A673 (cell line): ENCODE measurements at regions not wholly inside any gene's neighbourhood (a gene's known extent, or its start where the extent isn't known, plus 50 kb on each side); places are given as distances from the start of the nearest gene placed in this dataset.

ENCODE experiments used
- BruUV-seq: library from RNA; stranded (reverse); fragments of 400-500 nt; replicated peaks from 2 replicates; lab custom pipeline; 2021; lab: Mats Ljungman, UMichigan
- CTCF ChIA-PET: fragments of 300-600 bp; sonication (Branson Sonifier 250); formaldehyde crosslinking; loops from one replicate; lab custom pipeline; 2022; ENCODE audit warnings: antibody characterized with exemption; lab: Charles Lee
- POLR2A ChIA-PET: fragments of 300-600 bp; sonication (Branson Sonifier 250); formaldehyde crosslinking; loops from one replicate; lab custom pipeline; 2022; ENCODE audit warnings: antibody characterized with exemption; ENCODE audit not compliant: low non-redundant PET; lab: Charles Lee
- DNase-seq: peaks from one replicate; pipeline ENCODE4 v3.0.0-alpha.2; 2015; ENCODE audit warnings: low spot score
- H3K27ac ChIP-seq: fragments of 200-600 bp; sonication (generic); 2 replicates; pipeline ENCODE4 v1.5.1; 2016; ENCODE audit warnings: mixed run types, low read depth, mild to moderate bottlenecking, mixed read lengths, antibody characterized with exemption, low read length; ENCODE audit not compliant: poor library complexity, severe bottlenecking
- H3K27me3 ChIP-seq: fragments of 200-600 bp; sonication (generic); replicated peaks from 2 replicates; pipeline ENCODE4 v1.6.1; 2017; ENCODE audit warnings: mixed run types, low read depth, mild to moderate bottlenecking, mixed read lengths, antibody characterized with exemption, low read length; ENCODE audit not compliant: insufficient read depth, poor library complexity
- H3K36me3 ChIP-seq: fragments of 200-600 bp; sonication (generic); 2 replicates; pipeline ENCODE4 v1.6.1; 2016; ENCODE audit warnings: mixed run types, mild to moderate bottlenecking, mixed read lengths, antibody characterized with exemption, low read length; ENCODE audit not compliant: insufficient read depth, poor library complexity, severe bottlenecking
- H3K4me1 ChIP-seq: fragments of 200-600 bp; sonication (generic); 2 replicates; pipeline ENCODE4 v1.6.1; 2017; ENCODE audit warnings: mixed run types, mild to moderate bottlenecking, mixed read lengths, antibody characterized with exemption, low read length; ENCODE audit not compliant: insufficient read depth, poor library complexity, severe bottlenecking
- H3K4me3 ChIP-seq: fragments of 200-600 bp; sonication (generic); 2 replicates; pipeline ENCODE4 v1.5.1; 2016; ENCODE audit warnings: low read depth, mixed run types, mild to moderate bottlenecking, mixed read lengths, low read length; ENCODE audit not compliant: poor library complexity, severe bottlenecking
- H3K9me3 ChIP-seq: fragments of 200-600 bp; sonication (generic); 2 replicates; pipeline ENCODE4 v1.6.1; 2016; ENCODE audit warnings: mixed run types, low read depth, mild to moderate bottlenecking, mixed read lengths, antibody characterized with exemption, low read length; ENCODE audit not compliant: poor library complexity, severe bottlenecking
- EZH2 ChIP-seq: fragments of 200-600 bp; sonication (generic); IDR thresholded peaks from 2 replicates; pipeline ENCODE4 v1.6.1; 2017; ENCODE audit warnings: borderline replicate concordance, low read depth, mild to moderate bottlenecking, mixed read lengths, antibody characterized with exemption, low read length; ENCODE audit not compliant: poor library complexity, severe bottlenecking
- intact Hi-C: fragments of 100-400 bp; cut with micrococcal nuclease; formaldehyde crosslinking; loops from one replicate; pipeline ENCODE4 v1.10.0; 2022; ENCODE audit not compliant: unreplicated experiment
- TF ChIP-seq, protein P1 (sequence below): fragments of 300-800, 200-600 bp; sonication (generic); conservative IDR thresholded peaks from 2 replicates; pipeline ENCODE4 v1.5.1; 2017; ENCODE audit warnings: low read depth, mild to moderate bottlenecking, antibody characterized with exemption, low read length, moderate library complexity, mixed read lengths

DNA sequence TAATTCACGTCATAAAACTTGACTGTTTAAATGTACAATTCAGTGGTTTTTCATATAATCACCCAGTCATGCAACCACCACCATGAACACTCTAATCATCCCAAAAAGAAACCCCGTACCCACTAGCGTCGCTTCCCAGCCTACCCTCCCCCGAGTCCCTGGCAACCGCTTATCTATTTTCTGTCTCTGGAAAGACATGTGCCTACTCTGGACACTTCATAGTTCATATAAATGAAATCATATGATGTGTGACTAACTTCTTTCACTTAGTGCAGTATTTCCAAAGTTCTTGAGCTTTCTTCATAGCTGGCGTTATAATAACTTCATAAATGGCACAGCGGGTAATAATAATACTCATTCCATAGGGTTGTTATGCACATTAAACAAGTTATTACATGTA, 215.2 kb downstream of the MYLK4 start:
- no TSS peak for BruUV-seq
- intact Hi-C loops: no loop called here
- H3K27me3 ChIP-seq: no peaks in the 10 kb centered on the region
- no peak overlapping the region for H3K27ac ChIP-seq
- ChIA-PET CTCF (no interaction called here), POLR2A (no interaction called here)
- TF ChIP-seq, protein P1, sequence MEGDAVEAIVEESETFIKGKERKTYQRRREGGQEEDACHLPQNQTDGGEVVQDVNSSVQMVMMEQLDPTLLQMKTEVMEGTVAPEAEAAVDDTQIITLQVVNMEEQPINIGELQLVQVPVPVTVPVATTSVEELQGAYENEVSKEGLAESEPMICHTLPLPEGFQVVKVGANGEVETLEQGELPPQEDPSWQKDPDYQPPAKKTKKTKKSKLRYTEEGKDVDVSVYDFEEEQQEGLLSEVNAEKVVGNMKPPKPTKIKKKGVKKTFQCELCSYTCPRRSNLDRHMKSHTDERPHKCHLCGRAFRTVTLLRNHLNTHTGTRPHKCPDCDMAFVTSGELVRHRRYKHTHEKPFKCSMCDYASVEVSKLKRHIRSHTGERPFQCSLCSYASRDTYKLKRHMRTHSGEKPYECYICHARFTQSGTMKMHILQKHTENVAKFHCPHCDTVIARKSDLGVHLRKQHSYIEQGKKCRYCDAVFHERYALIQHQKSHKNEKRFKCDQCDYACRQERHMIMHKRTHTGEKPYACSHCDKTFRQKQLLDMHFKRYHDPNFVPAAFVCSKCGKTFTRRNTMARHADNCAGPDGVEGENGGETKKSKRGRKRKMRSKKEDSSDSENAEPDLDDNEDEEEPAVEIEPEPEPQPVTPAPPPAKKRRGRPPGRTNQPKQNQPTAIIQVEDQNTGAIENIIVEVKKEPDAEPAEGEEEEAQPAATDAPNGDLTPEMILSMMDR: no peak
- no peak for TF ChIP-seq EZH2
- peaks cover 6% of the 10 kb centered on the region for H3K9me3 ChIP-seq
- no peak for DNase-seq
- H3K36me3 ChIP-seq: no peaks in the 10 kb centered on the region
- peaks cover 20% of the 10 kb centered on the region for H3K4me1 ChIP-seq
- H3K4me3 ChIP-seq: no peak overlapping the region

DNA sequence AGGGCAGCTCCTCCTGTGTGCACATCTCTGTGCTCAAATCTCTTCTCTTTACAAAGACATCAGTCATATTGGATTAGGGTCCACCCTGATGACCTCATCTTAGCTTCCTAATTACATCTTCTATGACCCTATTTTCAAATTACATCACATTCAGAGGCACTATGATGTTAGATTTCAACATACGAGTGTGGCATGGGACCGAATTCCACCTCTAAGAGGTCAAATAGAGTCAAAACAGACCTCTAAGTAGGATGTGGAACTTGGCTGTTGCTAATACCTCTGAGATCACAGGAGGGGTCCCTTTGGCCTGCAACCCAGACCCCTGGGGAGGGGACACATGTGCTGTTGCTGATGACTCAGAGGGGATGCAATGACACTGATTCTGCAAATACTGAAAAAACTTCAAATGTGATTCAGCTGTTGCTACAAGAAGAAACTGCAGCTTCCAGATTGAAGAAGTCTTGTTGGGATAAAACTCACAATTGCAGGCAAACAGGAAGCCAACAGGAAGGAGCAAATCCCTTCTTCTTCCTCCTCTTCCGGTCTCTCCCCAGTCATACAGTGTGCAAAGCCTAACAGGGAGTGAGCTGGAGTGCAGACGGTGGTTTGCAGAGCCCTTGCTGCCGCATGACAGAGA, 216.2 kb downstream of the MYLK4 start:
- peaks cover 6% of the 10 kb centered on the region for H3K9me3 ChIP-seq
- intact Hi-C loops: no loop called here
- peak; percentile 86 for DNase-seq
- H3K27ac ChIP-seq: peak overlapping the region; percentile 75
- H3K27me3 ChIP-seq: no peaks in the 10 kb centered on the region
- BruUV-seq: no TSS peak
- H3K4me3 ChIP-seq: no peak overlapping the region
- H3K36me3 ChIP-seq: no peaks in the 10 kb centered on the region
- ChIA-PET POLR2A (no interaction called here), CTCF (no interaction called here)
- TF ChIP-seq EZH2: no peak
- TF ChIP-seq, protein P1: no peak
- H3K4me1 ChIP-seq: peaks cover 20% of the 10 kb centered on the region

DNA sequence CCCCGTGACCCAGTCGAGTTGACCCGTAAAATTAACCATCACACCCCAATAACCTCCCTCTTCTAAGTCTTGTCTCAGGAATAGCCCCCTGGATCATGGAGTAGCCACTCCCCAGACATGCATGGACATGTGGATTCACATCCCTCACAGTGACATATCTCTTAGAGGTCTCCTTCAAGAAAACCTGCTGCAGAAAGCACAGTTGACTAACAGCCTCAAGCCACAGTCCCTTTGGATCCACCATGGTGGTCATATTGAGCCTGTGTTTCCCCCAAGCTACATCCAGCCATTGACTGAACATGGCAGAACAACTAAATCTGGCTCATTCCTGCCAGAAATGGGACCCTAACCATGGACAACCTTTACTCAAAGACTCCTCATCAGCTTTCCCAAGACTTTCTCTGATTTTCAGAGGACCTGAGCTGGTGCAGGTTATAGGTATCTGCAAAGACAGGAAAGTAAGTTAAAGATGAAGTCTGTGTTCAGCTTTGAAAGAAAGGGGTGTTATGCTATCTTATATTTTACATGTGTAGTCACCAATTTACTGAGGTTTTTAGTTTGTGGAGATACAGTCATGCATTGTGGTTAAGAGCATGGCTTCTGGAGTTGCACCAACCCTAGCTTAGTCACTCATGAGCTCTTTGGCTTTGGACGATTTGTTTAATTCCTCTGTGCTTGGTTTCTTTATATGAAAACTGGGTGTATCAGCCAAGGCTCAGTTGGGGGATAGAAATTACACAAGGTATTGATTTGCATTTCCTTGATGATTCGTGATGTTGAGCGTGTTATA, 219.1 kb downstream of the MYLK4 start:
- intact Hi-C loops: no loop called here
- Histone ChIP-seq H3K4me3 (no peak overlapping the region), H3K4me1 (peaks cover 20% of the 10 kb centered on the region), H3K36me3 (no peaks in the 10 kb centered on the region), H3K27me3 (no peaks in the 10 kb centered on the region), H3K27ac (no peak overlapping the region), H3K9me3 (peaks cover 6% of the 10 kb centered on the region)
- ChIA-PET CTCF (no interaction called here), POLR2A (no interaction called here)
- TF ChIP-seq, protein P1: no peak
- TF ChIP-seq EZH2: no peak
- no peak for DNase-seq
- BruUV-seq: no TSS peak
